ENCODE measurements at regions not wholly inside any gene's neighbourhood (a gene's known extent, or its start where the extent isn't known, plus 50 kb on each side); places are given as distances from the start of the nearest gene placed in this dataset.

GRCh38 chr18:45161850-45162249 lies 453.4 kb upstream of the SLC14A2 start:
- peaks cover 0 to 4% of the 10 kb centered on the region in 2 donors for H3K4me1 ChIP-seq (replicated peaks in 1 of 2)
- in situ Hi-C loops (cut with MboI; ENCODE audit: low pct_unique_long_range_greater_than_20kb in 2 of 9, low sequenced_read_pairs in 9 of 9, unreplicated experiment in 9 of 9): no loop called here
- WGBS, 10 experiments: 57 to 96% (median 73%) methylated on average over 2 to 6 of the region's 6 CpGs; no CpG with 5 or more reads in 1 of the 10 experiments
- H3K4me3 ChIP-seq: no peak overlapping the region
- H3K27ac ChIP-seq: no peak overlapping the region
- no peak for ATAC-seq (replicated peaks in 6 of 8)

- H3K4me3 ChIP-seq: no peak overlapping the region
- peaks cover 0 to 4% of the 10 kb centered on the region in 2 donors for H3K4me1 ChIP-seq (replicated peaks in 1 of 2)
- in situ Hi-C loops (cut with MboI; ENCODE audit: low pct_unique_long_range_greater_than_20kb in 2 of 9, low sequenced_read_pairs in 9 of 9, unreplicated experiment in 9 of 9): no loop called here
- no peak for ATAC-seq (replicated peaks in 6 of 8)
- no peak overlapping the region for H3K27ac ChIP-seq
- 14 to 100% (median 59%) methylated on average over 1 to 2 of the region's 2 CpGs; no CpG with 5 or more reads in 2 of the 10 experiments for WGBS, 10 experiments
Measured at GRCh38 chr18:45163871-45164270, 451.4 kb upstream of the SLC14A2 start.

GRCh38 chr18:45164551-45164950 lies 450.7 kb upstream of the SLC14A2 start:
- peaks cover 0 to 4% of the 10 kb centered on the region in 2 donors for H3K4me1 ChIP-seq (replicated peaks in 1 of 2)
- no peak for ATAC-seq (replicated peaks in 6 of 8)
- H3K4me3 ChIP-seq: no peak overlapping the region
- WGBS, 10 experiments: 0 to 88% (median 70%) methylated on average over 1 of the region's 1 CpG; no CpG with 5 or more reads in 3 of the 10 experiments
- in situ Hi-C loops (cut with MboI; ENCODE audit: low pct_unique_long_range_greater_than_20kb in 2 of 9, low sequenced_read_pairs in 9 of 9, unreplicated experiment in 9 of 9): no loop called here
- no peak overlapping the region for H3K27ac ChIP-seq

GRCh38 chr18:45165176-45165713 lies 450.0 kb upstream of the SLC14A2 start:
- in situ Hi-C loops (cut with MboI; ENCODE audit: low pct_unique_long_range_greater_than_20kb in 2 of 9, low sequenced_read_pairs in 9 of 9, unreplicated experiment in 9 of 9): no loop called here
- peaks cover 0 to 4% of the 10 kb centered on the region in 2 donors for H3K4me1 ChIP-seq (replicated peaks in 1 of 2)
- no peak for ATAC-seq (replicated peaks in 6 of 8)
- H3K4me3 ChIP-seq: no peak overlapping the region
- no peak overlapping the region for H3K27ac ChIP-seq

GRCh38 chr18:45165871-45166270 lies 449.4 kb upstream of the SLC14A2 start:
- WGBS, 10 experiments: 0 to 100% (median 70%) methylated on average over 1 to 3 of the region's 3 CpGs; no CpG with 5 or more reads in 2 of the 10 experiments
- no peak for ATAC-seq (replicated peaks in 6 of 8)
- Histone ChIP-seq H3K4me3 (no peak overlapping the region), H3K4me1 (replicated peaks in 1 of 2) (no peaks in the 10 kb centered on the region), H3K27ac (no peak overlapping the region)
- in situ Hi-C loops (cut with MboI; ENCODE audit: low pct_unique_long_range_greater_than_20kb in 2 of 9, low sequenced_read_pairs in 9 of 9, unreplicated experiment in 9 of 9): no loop called here

- no peak for ATAC-seq (replicated peaks in 6 of 8)
- no peak overlapping the region for H3K27ac ChIP-seq
- WGBS, 10 experiments: 43 to 97% (median 69%) methylated on average over 2 to 5 of the region's 5 CpGs; no CpG with 5 or more reads in 6 of the 10 experiments
- no peaks in the 10 kb centered on the region for H3K4me1 ChIP-seq (replicated peaks in 1 of 2)
- H3K4me3 ChIP-seq: no peak overlapping the region
- in situ Hi-C loops (cut with MboI; ENCODE audit: low pct_unique_long_range_greater_than_20kb in 2 of 9, low sequenced_read_pairs in 9 of 9, unreplicated experiment in 9 of 9): no loop called here
Measured at GRCh38 chr18:45166341-45166835, 448.9 kb upstream of the SLC14A2 start.

GRCh38 chr18:45166836-45167551 lies 448.3 kb upstream of the SLC14A2 start:
- Histone ChIP-seq H3K4me3 (no peak overlapping the region), H3K27ac (no peak overlapping the region), H3K4me1 (replicated peaks in 1 of 2) (no peaks in the 10 kb centered on the region)
- 13 to 100% (median 67%) methylated on average over 1 to 5 of the region's 5 CpGs; no CpG with 5 or more reads in 1 of the 10 experiments for WGBS, 10 experiments
- no peak for ATAC-seq (replicated peaks in 6 of 8)
- in situ Hi-C loops (cut with MboI; ENCODE audit: low pct_unique_long_range_greater_than_20kb in 2 of 9, low sequenced_read_pairs in 9 of 9, unreplicated experiment in 9 of 9): no loop called here

- no peak overlapping the region for H3K4me3 ChIP-seq
- in situ Hi-C loops (cut with MboI; ENCODE audit: low pct_unique_long_range_greater_than_20kb in 2 of 9, low sequenced_read_pairs in 9 of 9, unreplicated experiment in 9 of 9): no loop called here
- H3K4me1 ChIP-seq (replicated peaks in 1 of 2): no peaks in the 10 kb centered on the region
- no peak overlapping the region for H3K27ac ChIP-seq
- peak in 2 of 8 experiments; percentile 33 to 53 for ATAC-seq (replicated peaks in 6 of 8)
- WGBS, 10 experiments: 0 to 72% (median 50%) methylated on average over 2 to 6 of the region's 6 CpGs; no CpG with 5 or more reads in 1 of the 10 experiments
Measured at GRCh38 chr18:45167631-45168280, 447.5 kb upstream of the SLC14A2 start.

- in situ Hi-C loops (cut with MboI; ENCODE audit: low pct_unique_long_range_greater_than_20kb in 2 of 9, low sequenced_read_pairs in 9 of 9, unreplicated experiment in 9 of 9): no loop called here
- H3K4me3 ChIP-seq: no peak overlapping the region
- H3K4me1 ChIP-seq (replicated peaks in 1 of 2): peaks cover 0 to 5% of the 10 kb centered on the region in 2 donors
- ATAC-seq (replicated peaks in 6 of 8): peak in 2 of 8 experiments; percentile 33 to 55
- no peak overlapping the region for H3K27ac ChIP-seq
- WGBS, 10 experiments: 25 to 100% (median 60%) methylated on average over 1 to 2 of the region's 2 CpGs; no CpG with 5 or more reads in 1 of the 10 experiments
Measured at GRCh38 chr18:45168866-45169600, 446.2 kb upstream of the SLC14A2 start.

- in situ Hi-C loops (cut with MboI; ENCODE audit: low pct_unique_long_range_greater_than_20kb in 2 of 9, low sequenced_read_pairs in 9 of 9, unreplicated experiment in 9 of 9): no loop called here
- H3K4me3 ChIP-seq: no peak overlapping the region
- no peak overlapping the region for H3K27ac ChIP-seq
- peak in 5 of 8 experiments; percentile 32 to 84 (median 53) for ATAC-seq (replicated peaks in 6 of 8)
- H3K4me1 ChIP-seq (replicated peaks in 1 of 2): peaks cover 0 to 11% of the 10 kb centered on the region in 2 donors
Measured at GRCh38 chr18:45169610-45170009, 445.7 kb upstream of the SLC14A2 start.

GRCh38 chr18:45171679-45172191 lies 443.5 kb upstream of the SLC14A2 start:
- peaks cover 0 to 15% of the 10 kb centered on the region in 2 donors for H3K4me1 ChIP-seq (replicated peaks in 1 of 2)
- H3K27ac ChIP-seq: no peak overlapping the region
- no peak overlapping the region for H3K4me3 ChIP-seq
- WGBS, 10 experiments: 29 to 100% (median 87%) methylated on average over 1 to 4 of the region's 4 CpGs
- in situ Hi-C loops (cut with MboI; ENCODE audit: low pct_unique_long_range_greater_than_20kb in 2 of 9, low sequenced_read_pairs in 9 of 9, unreplicated experiment in 9 of 9): no loop called here
- no peak for ATAC-seq (replicated peaks in 6 of 8)

GRCh38 chr18:45173327-45173726 lies 441.9 kb upstream of the SLC14A2 start:
- Histone ChIP-seq H3K4me3 (no peak overlapping the region), H3K27ac (no peak overlapping the region), H3K4me1 (replicated peaks in 1 of 2) (peaks cover 0 to 15% of the 10 kb centered on the region in 2 donors)
- in situ Hi-C loops (cut with MboI; ENCODE audit: low pct_unique_long_range_greater_than_20kb in 2 of 9, low sequenced_read_pairs in 9 of 9, unreplicated experiment in 9 of 9): no loop called here
- 83 to 100% (median 94%) methylated on average over 1 to 2 of the region's 2 CpGs; no CpG with 5 or more reads in 1 of the 10 experiments for WGBS, 10 experiments
- no peak for ATAC-seq (replicated peaks in 6 of 8)
